PC-3 (cell line): ENCODE measurements at regions not wholly inside any gene's neighbourhood (a gene's known extent, or its start where the extent isn't known, plus 50 kb on each side); places are given as distances from the start of the nearest gene placed in this dataset.

Experiments
- EZH2 ChIP-seq: fragments of 300-600 bp; sonication (generic); IDR thresholded peaks from one replicate; pipeline ENCODE4 v1.6.1; 2017; ENCODE audit warnings: antibody characterized with exemption, mild to moderate bottlenecking, low read length; ENCODE audit not compliant: unreplicated experiment
- EZH2phosphoT487 ChIP-seq: fragments of 300-600 bp; sonication (generic); IDR thresholded peaks from 2 replicates; pipeline ENCODE4 v1.6.1; 2018; ENCODE audit warnings: mild to moderate bottlenecking, antibody characterized with exemption, low read length, borderline replicate concordance
- TF ChIP-seq, protein P1 (sequence below): fragments of 300-600 bp; sonication (generic); conservative IDR thresholded peaks from 2 replicates; pipeline ENCODE4 v1.5.1; 2017; ENCODE audit warnings: antibody characterized with exemption, low read depth, mild to moderate bottlenecking, low read length

- TF ChIP-seq, protein P1, sequence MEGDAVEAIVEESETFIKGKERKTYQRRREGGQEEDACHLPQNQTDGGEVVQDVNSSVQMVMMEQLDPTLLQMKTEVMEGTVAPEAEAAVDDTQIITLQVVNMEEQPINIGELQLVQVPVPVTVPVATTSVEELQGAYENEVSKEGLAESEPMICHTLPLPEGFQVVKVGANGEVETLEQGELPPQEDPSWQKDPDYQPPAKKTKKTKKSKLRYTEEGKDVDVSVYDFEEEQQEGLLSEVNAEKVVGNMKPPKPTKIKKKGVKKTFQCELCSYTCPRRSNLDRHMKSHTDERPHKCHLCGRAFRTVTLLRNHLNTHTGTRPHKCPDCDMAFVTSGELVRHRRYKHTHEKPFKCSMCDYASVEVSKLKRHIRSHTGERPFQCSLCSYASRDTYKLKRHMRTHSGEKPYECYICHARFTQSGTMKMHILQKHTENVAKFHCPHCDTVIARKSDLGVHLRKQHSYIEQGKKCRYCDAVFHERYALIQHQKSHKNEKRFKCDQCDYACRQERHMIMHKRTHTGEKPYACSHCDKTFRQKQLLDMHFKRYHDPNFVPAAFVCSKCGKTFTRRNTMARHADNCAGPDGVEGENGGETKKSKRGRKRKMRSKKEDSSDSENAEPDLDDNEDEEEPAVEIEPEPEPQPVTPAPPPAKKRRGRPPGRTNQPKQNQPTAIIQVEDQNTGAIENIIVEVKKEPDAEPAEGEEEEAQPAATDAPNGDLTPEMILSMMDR, result no peak
- TF ChIP-seq EZH2 (no peak), EZH2phosphoT487 (no peak)
Measured at GRCh38 chr6:164750128-164750527, 559.3 kb downstream of the C6orf118 start.
